A673 (cell line): ENCODE measurements at regions not wholly inside any gene's neighbourhood (a gene's known extent, or its start where the extent isn't known, plus 50 kb on each side); places are given as distances from the start of the nearest gene placed in this dataset.

Experiments
- EZH2 ChIP-seq: fragments of 200-600 bp; sonication (generic); IDR thresholded peaks from 2 replicates; pipeline ENCODE4 v1.6.1; 2017; ENCODE audit warnings: borderline replicate concordance, low read depth, mild to moderate bottlenecking, mixed read lengths, antibody characterized with exemption, low read length; ENCODE audit not compliant: poor library complexity, severe bottlenecking
- TF ChIP-seq, protein P1 (sequence below): fragments of 300-800, 200-600 bp; sonication (generic); conservative IDR thresholded peaks from 2 replicates; pipeline ENCODE4 v1.5.1; 2017; ENCODE audit warnings: low read depth, mild to moderate bottlenecking, antibody characterized with exemption, low read length, moderate library complexity, mixed read lengths

GRCh38 chr11:112847568-112847967 is 113.7 kb upstream of the NCAM1 start:
- TF ChIP-seq, protein P1, sequence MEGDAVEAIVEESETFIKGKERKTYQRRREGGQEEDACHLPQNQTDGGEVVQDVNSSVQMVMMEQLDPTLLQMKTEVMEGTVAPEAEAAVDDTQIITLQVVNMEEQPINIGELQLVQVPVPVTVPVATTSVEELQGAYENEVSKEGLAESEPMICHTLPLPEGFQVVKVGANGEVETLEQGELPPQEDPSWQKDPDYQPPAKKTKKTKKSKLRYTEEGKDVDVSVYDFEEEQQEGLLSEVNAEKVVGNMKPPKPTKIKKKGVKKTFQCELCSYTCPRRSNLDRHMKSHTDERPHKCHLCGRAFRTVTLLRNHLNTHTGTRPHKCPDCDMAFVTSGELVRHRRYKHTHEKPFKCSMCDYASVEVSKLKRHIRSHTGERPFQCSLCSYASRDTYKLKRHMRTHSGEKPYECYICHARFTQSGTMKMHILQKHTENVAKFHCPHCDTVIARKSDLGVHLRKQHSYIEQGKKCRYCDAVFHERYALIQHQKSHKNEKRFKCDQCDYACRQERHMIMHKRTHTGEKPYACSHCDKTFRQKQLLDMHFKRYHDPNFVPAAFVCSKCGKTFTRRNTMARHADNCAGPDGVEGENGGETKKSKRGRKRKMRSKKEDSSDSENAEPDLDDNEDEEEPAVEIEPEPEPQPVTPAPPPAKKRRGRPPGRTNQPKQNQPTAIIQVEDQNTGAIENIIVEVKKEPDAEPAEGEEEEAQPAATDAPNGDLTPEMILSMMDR: no peak
- TF ChIP-seq EZH2: no peak
